ENCODE measurements at regions not wholly inside any gene's neighbourhood (a gene's known extent, or its start where the extent isn't known, plus 50 kb on each side); places are given as distances from the start of the nearest gene placed in this dataset.

- Histone ChIP-seq H3K4me1 (ENCODE audit: control insufficient read depth, insufficient read depth, low read length) (no peaks in the 10 kb centered on the region), H3K4me3 (ENCODE audit: insufficient read depth, low read depth, low read length) (no peak overlapping the region), H3K36me3 (ENCODE audit: control insufficient read depth, insufficient read depth, low read length) (no peaks in the 10 kb centered on the region), H3K9me3 (ENCODE audit: control insufficient read depth, low read length) (no peaks in the 10 kb centered on the region), H3K27ac (ENCODE audit: insufficient read depth, low read depth, low read length, poor library complexity, severe bottlenecking) (no peak overlapping the region), H3K27me3 (ENCODE audit: control insufficient read depth, insufficient read depth, low read length, poor library complexity, severe bottlenecking) (no peaks in the 10 kb centered on the region)
- 92 to 100% methylated on average over 1 of the region's 2 CpGs for WGBS, 2 experiments
These were observed 766.1 kb downstream of the NCAM2 start for GRCh38 chr21:21764281-21764680.

- Histone ChIP-seq H3K4me1 (ENCODE audit: control insufficient read depth, insufficient read depth, low read length) (no peaks in the 10 kb centered on the region), H3K27me3 (ENCODE audit: control insufficient read depth, insufficient read depth, low read length, poor library complexity, severe bottlenecking) (no peaks in the 10 kb centered on the region), H3K9me3 (ENCODE audit: control insufficient read depth, low read length) (no peaks in the 10 kb centered on the region), H3K36me3 (ENCODE audit: control insufficient read depth, insufficient read depth, low read length) (no peaks in the 10 kb centered on the region), H3K27ac (ENCODE audit: insufficient read depth, low read depth, low read length, poor library complexity, severe bottlenecking) (no peak overlapping the region), H3K4me3 (ENCODE audit: insufficient read depth, low read depth, low read length) (no peak overlapping the region)
- WGBS, 2 experiments: 90 to 93% methylated on average over 5 of the region's 5 CpGs
These were observed 769.1 kb downstream of the NCAM2 start for GRCh38 chr21:21767276-21767675.

GRCh38 chr21:21788591-21788990 is 790.4 kb downstream of the NCAM2 start:
- Histone ChIP-seq H3K4me1 (ENCODE audit: control insufficient read depth, insufficient read depth, low read length) (no peaks in the 10 kb centered on the region), H3K36me3 (ENCODE audit: control insufficient read depth, insufficient read depth, low read length) (no peaks in the 10 kb centered on the region), H3K27me3 (ENCODE audit: control insufficient read depth, insufficient read depth, low read length, poor library complexity, severe bottlenecking) (no peaks in the 10 kb centered on the region), H3K9me3 (ENCODE audit: control insufficient read depth, low read length) (no peaks in the 10 kb centered on the region), H3K27ac (ENCODE audit: insufficient read depth, low read depth, low read length, poor library complexity, severe bottlenecking) (no peak overlapping the region), H3K4me3 (ENCODE audit: insufficient read depth, low read depth, low read length) (no peak overlapping the region)

GRCh38 chr21:21801921-21802320 is 803.7 kb downstream of the NCAM2 start:
- WGBS, 2 experiments: 44% methylated on average over 1 of the region's 2 CpGs

GRCh38 chr21:21806711-21807597 is 808.7 kb downstream of the NCAM2 start:
- WGBS, 2 experiments: 94 to 96% methylated on average over 6 of the region's 7 CpGs
- Histone ChIP-seq H3K4me1 (ENCODE audit: control insufficient read depth, insufficient read depth, low read length) (no peaks in the 10 kb centered on the region), H3K4me3 (ENCODE audit: insufficient read depth, low read depth, low read length) (no peak overlapping the region), H3K36me3 (ENCODE audit: control insufficient read depth, insufficient read depth, low read length) (no peaks in the 10 kb centered on the region), H3K27ac (ENCODE audit: insufficient read depth, low read depth, low read length, poor library complexity, severe bottlenecking) (no peak overlapping the region), H3K27me3 (ENCODE audit: control insufficient read depth, insufficient read depth, low read length, poor library complexity, severe bottlenecking) (no peaks in the 10 kb centered on the region), H3K9me3 (ENCODE audit: control insufficient read depth, low read length) (no peaks in the 10 kb centered on the region)

More at GRCh38 chr21:21801921-21802320, 803.7 kb downstream of the NCAM2 start:
- H3K4me3 ChIP-seq (ENCODE audit: insufficient read depth, low read depth, low read length): no peak overlapping the region
- H3K9me3 ChIP-seq (ENCODE audit: control insufficient read depth, low read length): no peaks in the 10 kb centered on the region
- no peaks in the 10 kb centered on the region for H3K4me1 ChIP-seq (ENCODE audit: control insufficient read depth, insufficient read depth, low read length)
- H3K27me3 ChIP-seq (ENCODE audit: control insufficient read depth, insufficient read depth, low read length, poor library complexity, severe bottlenecking): no peaks in the 10 kb centered on the region
- H3K27ac ChIP-seq (ENCODE audit: insufficient read depth, low read depth, low read length, poor library complexity, severe bottlenecking): no peak overlapping the region
- no peaks in the 10 kb centered on the region for H3K36me3 ChIP-seq (ENCODE audit: control insufficient read depth, insufficient read depth, low read length)

- no peak overlapping the region for H3K4me3 ChIP-seq (ENCODE audit: insufficient read depth, low read depth, low read length)
- no peaks in the 10 kb centered on the region for H3K27me3 ChIP-seq (ENCODE audit: control insufficient read depth, insufficient read depth, low read length, poor library complexity, severe bottlenecking)
- H3K4me1 ChIP-seq (ENCODE audit: control insufficient read depth, insufficient read depth, low read length): no peaks in the 10 kb centered on the region
- no peaks in the 10 kb centered on the region for H3K9me3 ChIP-seq (ENCODE audit: control insufficient read depth, low read length)
- WGBS, 2 experiments: 86 to 100% methylated on average over 1 of the region's 1 CpG
- H3K27ac ChIP-seq (ENCODE audit: insufficient read depth, low read depth, low read length, poor library complexity, severe bottlenecking): no peak overlapping the region
- H3K36me3 ChIP-seq (ENCODE audit: control insufficient read depth, insufficient read depth, low read length): no peaks in the 10 kb centered on the region
These were observed 809.3 kb downstream of the NCAM2 start for GRCh38 chr21:21807598-21807903.

GRCh38 chr21:21813289-21813688 is 815.1 kb downstream of the NCAM2 start:
- Histone ChIP-seq H3K4me1 (ENCODE audit: control insufficient read depth, insufficient read depth, low read length) (no peaks in the 10 kb centered on the region), H3K27ac (ENCODE audit: insufficient read depth, low read depth, low read length, poor library complexity, severe bottlenecking) (no peak overlapping the region), H3K4me3 (ENCODE audit: insufficient read depth, low read depth, low read length) (no peak overlapping the region), H3K27me3 (ENCODE audit: control insufficient read depth, insufficient read depth, low read length, poor library complexity, severe bottlenecking) (no peaks in the 10 kb centered on the region), H3K36me3 (ENCODE audit: control insufficient read depth, insufficient read depth, low read length) (no peaks in the 10 kb centered on the region), H3K9me3 (ENCODE audit: control insufficient read depth, low read length) (no peaks in the 10 kb centered on the region)
- WGBS, 2 experiments: 88 to 100% methylated on average over 2 of the region's 2 CpGs

GRCh38 chr21:21813934-21814333 is 815.7 kb downstream of the NCAM2 start:
- Histone ChIP-seq H3K36me3 (ENCODE audit: control insufficient read depth, insufficient read depth, low read length) (no peaks in the 10 kb centered on the region), H3K4me1 (ENCODE audit: control insufficient read depth, insufficient read depth, low read length) (no peaks in the 10 kb centered on the region), H3K27me3 (ENCODE audit: control insufficient read depth, insufficient read depth, low read length, poor library complexity, severe bottlenecking) (no peaks in the 10 kb centered on the region), H3K4me3 (ENCODE audit: insufficient read depth, low read depth, low read length) (no peak overlapping the region), H3K27ac (ENCODE audit: insufficient read depth, low read depth, low read length, poor library complexity, severe bottlenecking) (no peak overlapping the region), H3K9me3 (ENCODE audit: control insufficient read depth, low read length) (no peaks in the 10 kb centered on the region)

GRCh38 chr21:21816778-21817177 is 818.6 kb downstream of the NCAM2 start:
- no peaks in the 10 kb centered on the region for H3K36me3 ChIP-seq (ENCODE audit: control insufficient read depth, insufficient read depth, low read length)
- H3K4me1 ChIP-seq (ENCODE audit: control insufficient read depth, insufficient read depth, low read length): no peaks in the 10 kb centered on the region
- no peak overlapping the region for H3K4me3 ChIP-seq (ENCODE audit: insufficient read depth, low read depth, low read length)
- H3K27me3 ChIP-seq (ENCODE audit: control insufficient read depth, insufficient read depth, low read length, poor library complexity, severe bottlenecking): no peaks in the 10 kb centered on the region
- WGBS, 2 experiments: 94 to 100% methylated on average over 4 of the region's 4 CpGs
- H3K27ac ChIP-seq (ENCODE audit: insufficient read depth, low read depth, low read length, poor library complexity, severe bottlenecking): no peak overlapping the region
- no peaks in the 10 kb centered on the region for H3K9me3 ChIP-seq (ENCODE audit: control insufficient read depth, low read length)

- Histone ChIP-seq H3K27me3 (ENCODE audit: control insufficient read depth, insufficient read depth, low read length, poor library complexity, severe bottlenecking) (no peaks in the 10 kb centered on the region), H3K27ac (ENCODE audit: insufficient read depth, low read depth, low read length, poor library complexity, severe bottlenecking) (no peak overlapping the region), H3K4me3 (ENCODE audit: insufficient read depth, low read depth, low read length) (no peak overlapping the region), H3K9me3 (ENCODE audit: control insufficient read depth, low read length) (no peaks in the 10 kb centered on the region), H3K4me1 (ENCODE audit: control insufficient read depth, insufficient read depth, low read length) (no peaks in the 10 kb centered on the region), H3K36me3 (ENCODE audit: control insufficient read depth, insufficient read depth, low read length) (no peaks in the 10 kb centered on the region)
- 88 to 95% methylated on average over 2 of the region's 2 CpGs for WGBS, 2 experiments
These were observed 820.7 kb downstream of the NCAM2 start for GRCh38 chr21:21818898-21819297.

GRCh38 chr21:21828130-21828529 is 829.9 kb downstream of the NCAM2 start:
- WGBS, 2 experiments: 71 to 97% methylated on average over 1 of the region's 1 CpG
- H3K4me3 ChIP-seq (ENCODE audit: insufficient read depth, low read depth, low read length): no peak overlapping the region
- H3K9me3 ChIP-seq (ENCODE audit: control insufficient read depth, low read length): no peaks in the 10 kb centered on the region
- H3K27me3 ChIP-seq (ENCODE audit: control insufficient read depth, insufficient read depth, low read length, poor library complexity, severe bottlenecking): no peaks in the 10 kb centered on the region
- no peak overlapping the region for H3K27ac ChIP-seq (ENCODE audit: insufficient read depth, low read depth, low read length, poor library complexity, severe bottlenecking)
- no peaks in the 10 kb centered on the region for H3K4me1 ChIP-seq (ENCODE audit: control insufficient read depth, insufficient read depth, low read length)
- no peaks in the 10 kb centered on the region for H3K36me3 ChIP-seq (ENCODE audit: control insufficient read depth, insufficient read depth, low read length)

Measured in ectodermal cell (in vitro differentiated cells).